Smooth muscle cell (in vitro differentiated cells): ENCODE measurements at regions not wholly inside any gene's neighbourhood (a gene's known extent, or its start where the extent isn't known, plus 50 kb on each side); places are given as distances from the start of the nearest gene placed in this dataset.

Experiments used
- DNase-seq: peaks from one replicate; lab custom pipeline; 2025; ENCODE audit not compliant: unreplicated experiment; lab: John Stamatoyannopoulos, UW
- H2AFZ ChIP-seq: fragments of 200-600 bp; sonication (generic); 2 replicates; pipeline ENCODE4 v1.6.0; 2016; ENCODE audit warnings: antibody characterized with exemption, low read depth, mild to moderate bottlenecking
- H3F3A ChIP-seq: fragments of 200-600 bp; sonication (generic); 2 replicates; pipeline ENCODE4 v1.6.0; 2017; ENCODE audit warnings: antibody characterized with exemption, low read depth
- H3K27ac ChIP-seq: fragments of 200-600 bp; sonication (generic); 2 replicates; pipeline ENCODE4 v1.5.1; 2016; ENCODE audit warnings: low read depth, mild to moderate bottlenecking
- H3K27me3 ChIP-seq: fragments of 200-600 bp; sonication (generic); 2 replicates; pipeline ENCODE4 v1.6.1; 2016; ENCODE audit warnings: low read depth, mild to moderate bottlenecking
- H3K36me3 ChIP-seq: fragments of 200-600 bp; sonication (generic); 2 replicates; pipeline ENCODE4 v1.5.1; 2016; ENCODE audit warnings: low read depth
- H3K4me1 ChIP-seq: fragments of 200-600 bp; sonication (generic); 2 replicates; pipeline ENCODE4 v1.5.1; 2016; ENCODE audit warnings: low read depth
- H3K4me2 ChIP-seq: fragments of 200-600 bp; sonication (generic); 2 replicates; pipeline ENCODE4 v1.6.0; 2016; ENCODE audit warnings: mild to moderate bottlenecking
- H3K4me3 ChIP-seq: fragments of 200-600 bp; sonication (generic); 2 replicates; pipeline ENCODE4 v1.5.1; 2016; ENCODE audit warnings: mild to moderate bottlenecking
- H3K79me2 ChIP-seq: fragments of 200-600 bp; sonication (generic); 2 replicates; pipeline ENCODE4 v1.6.0; 2016; ENCODE audit warnings: low read depth, mild to moderate bottlenecking
- H3K9ac ChIP-seq: fragments of 200-600 bp; sonication (generic); 2 replicates; pipeline ENCODE4 v1.6.0; 2016; ENCODE audit warnings: low read depth
- H3K9me3 ChIP-seq: fragments of 200-600 bp; sonication (generic); replicated peaks from 2 replicates; pipeline ENCODE4 v1.5.1; 2016; ENCODE audit warnings: low read depth
- H4K20me1 ChIP-seq: fragments of 200-600 bp; sonication (generic); 2 replicates; pipeline ENCODE4 v1.6.0; 2016; ENCODE audit warnings: low read depth
- WGBS: methylation state at CpG from one replicate; pipeline ENCODE4 v1.1.7; 2016; ENCODE audit warnings: low lambda C conversion rate; 5-methylcytosine and 5-hydroxymethylcytosine counted together
- TF ChIP-seq, protein P1 (sequence below): fragments of 200-600 bp; sonication (generic); IDR thresholded peaks from 2 replicates; pipeline ENCODE4 v1.5.1; 2017; ENCODE audit warnings: borderline replicate concordance, mild to moderate bottlenecking, antibody characterized with exemption; ENCODE audit not compliant: insufficient read depth, poor library complexity, severe bottlenecking

DNA sequence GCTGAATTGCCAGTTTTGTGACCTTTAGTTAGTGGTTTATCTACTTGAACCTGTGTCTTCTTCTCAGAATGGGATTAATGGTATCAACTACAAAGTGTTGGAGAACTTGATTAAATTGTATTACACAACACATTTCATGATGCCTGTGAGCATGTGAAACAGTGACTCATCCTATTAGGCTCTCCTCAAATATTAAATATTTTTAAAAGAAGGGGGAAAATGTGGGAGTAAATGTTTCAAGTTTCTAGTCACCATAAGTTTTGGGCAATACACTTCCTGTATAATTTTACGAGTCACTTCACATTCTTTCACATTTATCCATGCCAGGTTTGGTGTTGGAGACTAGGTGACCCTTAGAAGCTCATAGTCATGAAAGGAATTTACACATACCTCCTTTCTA, 147.0 kb downstream of the HS3ST1 start:
- no peak overlapping the region for H3K4me3 ChIP-seq
- no peak for DNase-seq
- no peaks in the 10 kb centered on the region for H3K36me3 ChIP-seq
- no peaks in the 10 kb centered on the region for H3K27me3 ChIP-seq
- no peak overlapping the region for H3K27ac ChIP-seq
- no peak overlapping the region for H3K9ac ChIP-seq
- H3K9me3 ChIP-seq, result no peaks in the 10 kb centered on the region
- no peak overlapping the region for H2AFZ ChIP-seq
- H3K4me2 ChIP-seq, result no peak overlapping the region
- WGBS, result 66% methylated on average over 1 of the region's 1 CpG
- H3K4me1 ChIP-seq, result no peaks in the 10 kb centered on the region
- no peaks in the 10 kb centered on the region for H4K20me1 ChIP-seq
- no peaks in the 10 kb centered on the region for H3K79me2 ChIP-seq
- H3F3A ChIP-seq, result no peaks in the 10 kb centered on the region
- TF ChIP-seq, protein P1, sequence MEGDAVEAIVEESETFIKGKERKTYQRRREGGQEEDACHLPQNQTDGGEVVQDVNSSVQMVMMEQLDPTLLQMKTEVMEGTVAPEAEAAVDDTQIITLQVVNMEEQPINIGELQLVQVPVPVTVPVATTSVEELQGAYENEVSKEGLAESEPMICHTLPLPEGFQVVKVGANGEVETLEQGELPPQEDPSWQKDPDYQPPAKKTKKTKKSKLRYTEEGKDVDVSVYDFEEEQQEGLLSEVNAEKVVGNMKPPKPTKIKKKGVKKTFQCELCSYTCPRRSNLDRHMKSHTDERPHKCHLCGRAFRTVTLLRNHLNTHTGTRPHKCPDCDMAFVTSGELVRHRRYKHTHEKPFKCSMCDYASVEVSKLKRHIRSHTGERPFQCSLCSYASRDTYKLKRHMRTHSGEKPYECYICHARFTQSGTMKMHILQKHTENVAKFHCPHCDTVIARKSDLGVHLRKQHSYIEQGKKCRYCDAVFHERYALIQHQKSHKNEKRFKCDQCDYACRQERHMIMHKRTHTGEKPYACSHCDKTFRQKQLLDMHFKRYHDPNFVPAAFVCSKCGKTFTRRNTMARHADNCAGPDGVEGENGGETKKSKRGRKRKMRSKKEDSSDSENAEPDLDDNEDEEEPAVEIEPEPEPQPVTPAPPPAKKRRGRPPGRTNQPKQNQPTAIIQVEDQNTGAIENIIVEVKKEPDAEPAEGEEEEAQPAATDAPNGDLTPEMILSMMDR, result no peak

DNA sequence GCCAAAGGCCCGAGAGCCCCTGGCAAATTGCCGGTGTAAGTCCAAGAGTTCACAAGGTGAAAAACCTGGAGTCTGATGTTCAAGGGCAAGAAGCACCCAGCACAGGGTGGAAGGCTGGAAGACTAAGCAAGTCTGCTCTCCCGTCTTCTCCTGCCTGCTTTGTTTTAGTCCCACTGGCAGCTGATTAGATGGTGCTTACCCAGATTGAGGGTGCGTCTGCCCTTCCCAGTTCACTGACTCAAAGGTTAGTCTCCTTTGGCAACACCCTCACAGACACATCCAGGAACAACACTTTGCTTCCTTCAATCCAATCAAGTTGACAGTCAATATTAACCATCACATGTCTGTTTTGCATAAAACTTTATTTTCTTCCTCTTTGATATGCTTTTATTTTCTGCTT, 157.4 kb downstream of the HS3ST1 start:
- Histone ChIP-seq H2AFZ (no peak overlapping the region), H3K79me2 (no peaks in the 10 kb centered on the region), H3K36me3 (no peaks in the 10 kb centered on the region), H3K9ac (no peak overlapping the region), H3F3A (no peaks in the 10 kb centered on the region), H3K9me3 (no peaks in the 10 kb centered on the region), H4K20me1 (no peaks in the 10 kb centered on the region), H3K4me1 (no peaks in the 10 kb centered on the region), H3K27me3 (no peaks in the 10 kb centered on the region), H3K4me2 (no peak overlapping the region), H3K4me3 (no peak overlapping the region), H3K27ac (no peak overlapping the region)
- TF ChIP-seq, protein P1, result no peak
- no peak for DNase-seq
- WGBS, result 67% methylated on average over 4 of the region's 4 CpGs

DNA sequence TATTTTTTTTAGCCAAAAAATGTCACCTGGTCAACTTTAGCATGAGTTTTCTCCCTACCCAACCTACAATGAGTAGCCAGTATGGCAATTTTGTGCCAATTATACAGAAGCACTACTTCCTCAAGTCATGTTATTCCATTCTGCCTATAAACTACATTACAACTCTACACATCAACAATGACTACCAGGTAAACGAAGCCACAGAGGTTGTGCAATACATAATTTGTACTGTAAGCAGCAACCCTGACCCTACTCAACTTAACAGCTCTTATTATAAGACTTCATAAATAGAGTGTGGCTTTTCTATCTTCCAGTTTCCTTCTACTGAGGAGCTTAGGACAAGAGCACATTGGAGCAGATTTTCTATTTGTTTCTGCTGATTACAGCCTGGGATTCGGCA, 160.5 kb downstream of the HS3ST1 start:
- Histone ChIP-seq H3K9me3 (no peaks in the 10 kb centered on the region), H4K20me1 (no peaks in the 10 kb centered on the region), H2AFZ (no peak overlapping the region), H3K79me2 (no peaks in the 10 kb centered on the region), H3K9ac (no peak overlapping the region), H3K36me3 (no peaks in the 10 kb centered on the region), H3K27ac (no peak overlapping the region), H3K27me3 (no peaks in the 10 kb centered on the region), H3K4me2 (no peak overlapping the region), H3K4me3 (no peak overlapping the region), H3F3A (no peaks in the 10 kb centered on the region), H3K4me1 (peaks cover 3% of the 10 kb centered on the region)
- no peak for DNase-seq
- TF ChIP-seq, protein P1, result no peak
- 72% methylated on average over 2 of the region's 2 CpGs for WGBS

DNA sequence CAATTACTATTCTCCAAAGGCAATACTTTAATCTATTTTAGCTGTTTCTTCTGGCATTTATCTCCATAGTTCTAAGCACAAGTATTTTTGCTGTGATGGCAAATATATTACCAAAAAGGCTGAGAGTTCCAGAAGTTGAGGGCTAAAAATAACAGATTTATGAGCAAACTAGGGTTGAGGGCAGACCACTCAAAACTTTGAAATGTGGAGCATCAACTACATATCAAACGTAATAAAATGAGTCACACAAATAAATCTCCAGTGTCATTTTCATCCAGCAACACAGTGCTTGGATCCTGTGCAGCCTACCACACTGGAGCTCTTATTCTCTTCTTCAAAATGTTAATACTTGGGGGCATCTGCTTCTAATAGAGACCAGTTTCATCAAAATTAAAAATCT, 163.9 kb downstream of the HS3ST1 start:
- Histone ChIP-seq H3K27ac (no peak overlapping the region), H3K9ac (no peak overlapping the region), H3K4me2 (no peak overlapping the region), H2AFZ (no peak overlapping the region), H3K4me3 (no peak overlapping the region), H3K36me3 (no peaks in the 10 kb centered on the region), H3K9me3 (no peaks in the 10 kb centered on the region), H3F3A (no peaks in the 10 kb centered on the region), H3K4me1 (peaks cover 3% of the 10 kb centered on the region), H4K20me1 (no peaks in the 10 kb centered on the region), H3K79me2 (no peaks in the 10 kb centered on the region), H3K27me3 (no peaks in the 10 kb centered on the region)
- TF ChIP-seq, protein P1, result no peak
- 88% methylated on average over 1 of the region's 1 CpG for WGBS
- DNase-seq, result no peak
